ENCODE measurements at regions not wholly inside any gene's neighbourhood (a gene's known extent, or its start where the extent isn't known, plus 50 kb on each side); places are given as distances from the start of the nearest gene placed in this dataset.

GRCh38 chr16:66315210-66315825 is 51.2 kb upstream of the CDH5 start:
- DNase-seq = peak; percentile 95

GRCh38 chr16:66311306-66311705 is 55.2 kb upstream of the CDH5 start:
- no peak for DNase-seq

DNA sequence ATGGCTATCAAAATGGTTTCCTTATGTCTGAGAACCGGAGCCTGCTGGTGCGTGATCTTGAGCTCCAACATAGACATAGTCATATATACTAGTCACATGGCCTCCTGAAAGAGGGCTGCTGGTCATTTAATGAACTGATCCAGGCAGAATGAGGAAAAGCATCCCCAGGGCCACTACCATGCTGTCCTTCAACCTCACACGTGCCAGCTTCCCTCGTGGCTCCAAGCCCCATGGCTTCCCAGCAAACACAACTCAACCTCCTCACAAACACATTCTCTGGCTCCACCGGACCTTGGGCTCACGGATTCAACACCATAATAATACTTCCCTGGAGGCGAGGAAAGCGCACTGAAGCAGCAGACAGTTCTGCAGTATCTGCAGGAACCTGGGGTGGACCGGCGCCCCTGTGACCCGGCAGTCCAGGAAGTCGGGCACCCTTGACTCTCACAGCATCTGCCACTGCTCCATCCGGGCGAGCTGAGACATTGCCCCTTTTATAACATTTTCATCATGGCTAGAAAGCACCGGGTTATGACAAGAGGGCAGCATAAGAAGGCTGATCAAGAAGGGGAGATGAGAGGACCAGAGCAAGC is 57.2 kb upstream of the CDH5 start:
- DNase-seq = no peak

- DNase-seq = no peak
Observed at GRCh38 chr16:66308096-66308495, 58.4 kb upstream of the CDH5 start.

GRCh38 chr16:66306366-66307150 is 59.9 kb upstream of the CDH5 start:
- no peak for DNase-seq

GRCh38 chr16:66304961-66305360 is 61.5 kb upstream of the CDH5 start:
- DNase-seq = no peak

DNA sequence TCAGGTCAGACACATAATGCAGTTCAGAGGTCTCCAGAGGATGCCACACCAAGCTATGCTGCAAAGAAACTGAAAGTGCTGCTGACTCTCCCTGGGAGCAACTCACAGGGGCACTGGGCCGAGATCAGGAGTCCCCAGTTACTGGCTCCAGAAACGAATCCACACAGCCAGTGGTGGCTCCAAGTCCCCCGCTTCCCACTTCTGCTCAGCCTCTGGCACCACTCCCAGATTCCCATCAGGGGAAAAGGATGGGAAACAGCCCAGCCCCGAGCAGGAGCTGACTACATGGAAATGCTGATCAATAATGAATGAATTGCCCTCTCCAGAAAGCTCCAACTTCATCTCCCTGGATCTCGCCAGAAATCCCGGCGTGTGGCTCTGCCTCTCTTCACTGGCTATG is 62.3 kb upstream of the CDH5 start:
- no peak for DNase-seq

GRCh38 chr16:66300501-66300900 is 66.0 kb upstream of the CDH5 start:
- no peak for DNase-seq

DNA sequence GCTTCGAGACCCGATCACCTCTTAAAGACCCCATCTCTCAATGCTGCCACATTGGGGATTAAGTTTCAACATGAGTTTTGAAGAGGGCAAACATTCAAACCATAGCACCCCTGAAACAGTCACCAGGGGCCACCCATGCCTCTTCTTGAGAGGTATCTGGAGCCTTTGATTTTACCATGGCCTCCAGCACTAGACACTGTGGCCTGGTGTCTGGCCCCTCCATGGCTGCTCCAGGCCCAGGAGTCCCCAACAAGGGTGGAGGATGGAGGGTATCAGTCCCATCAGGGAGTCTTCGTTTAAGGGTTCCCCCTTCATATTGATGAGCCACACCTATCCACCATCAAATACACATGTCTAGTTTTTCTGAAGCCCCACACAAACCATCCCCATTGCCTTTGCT is 66.5 kb upstream of the CDH5 start:
- no peak for DNase-seq

DNA sequence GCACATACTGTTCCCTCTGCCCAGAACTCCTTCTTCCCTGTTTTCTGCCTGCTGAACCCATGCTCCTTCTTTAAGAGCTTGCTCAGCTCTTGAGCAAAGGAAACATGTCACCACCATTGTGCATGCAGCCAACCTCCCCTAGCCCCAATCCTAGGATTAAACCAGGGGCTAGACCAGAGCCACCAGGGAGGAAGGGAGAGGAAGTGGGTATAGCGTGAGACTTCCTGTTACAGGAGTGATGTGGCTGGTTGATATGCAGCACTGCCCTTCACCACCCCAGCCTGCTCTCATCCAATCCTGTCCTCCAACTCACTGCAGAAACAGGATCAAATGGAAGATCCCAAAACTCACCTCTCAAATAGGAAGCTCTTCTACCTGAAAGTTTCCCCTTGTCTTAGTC is 67.1 kb upstream of the CDH5 start:
- DNase-seq = no peak

DNA sequence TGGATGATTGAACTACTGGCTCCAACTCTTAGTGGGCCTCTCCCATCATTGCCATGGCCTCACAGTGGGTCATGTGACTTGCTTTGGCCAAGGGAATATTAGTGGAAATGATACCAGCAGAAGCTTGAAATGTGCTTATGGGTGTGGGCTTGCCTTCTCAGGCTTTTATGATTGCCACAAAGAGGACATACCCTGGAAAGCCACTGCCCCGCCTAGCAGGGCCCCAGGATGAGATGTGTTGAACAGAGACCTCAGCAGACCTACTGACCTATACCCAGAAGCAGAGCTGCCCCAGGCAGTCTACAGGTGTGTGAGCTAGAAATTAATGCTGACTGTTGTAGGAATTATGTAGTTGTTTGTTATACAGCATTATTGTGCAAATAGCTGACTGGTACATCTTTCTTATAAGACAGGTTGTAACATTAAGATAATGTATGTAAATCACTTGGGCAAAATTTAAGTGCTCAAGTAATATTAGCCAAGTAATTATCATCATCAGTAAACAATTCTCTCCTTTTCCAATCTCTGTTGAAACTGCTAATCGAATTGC is 67.8 kb upstream of the CDH5 start:
- DNase-seq = no peak

DNA sequence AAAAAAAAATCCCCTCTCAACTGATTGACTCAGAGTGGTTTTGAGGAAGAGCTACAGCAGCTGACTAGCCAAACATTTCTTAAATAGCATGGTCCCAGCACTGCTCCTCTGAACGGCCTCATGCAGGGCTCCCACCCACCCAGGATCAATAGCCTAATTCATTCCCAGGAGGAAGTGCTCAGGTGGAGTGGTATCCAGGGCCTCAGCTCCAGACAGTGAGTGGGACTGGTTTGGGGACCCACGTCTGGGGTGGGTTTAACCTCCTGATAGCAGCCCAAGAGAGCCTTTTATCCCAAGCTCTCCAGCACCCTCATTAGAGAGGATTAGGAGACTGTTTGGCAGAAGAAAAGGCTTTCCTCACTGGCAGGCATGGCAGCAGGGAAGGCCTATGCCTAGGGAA is 68.5 kb upstream of the CDH5 start:
- DNase-seq = no peak

DNA sequence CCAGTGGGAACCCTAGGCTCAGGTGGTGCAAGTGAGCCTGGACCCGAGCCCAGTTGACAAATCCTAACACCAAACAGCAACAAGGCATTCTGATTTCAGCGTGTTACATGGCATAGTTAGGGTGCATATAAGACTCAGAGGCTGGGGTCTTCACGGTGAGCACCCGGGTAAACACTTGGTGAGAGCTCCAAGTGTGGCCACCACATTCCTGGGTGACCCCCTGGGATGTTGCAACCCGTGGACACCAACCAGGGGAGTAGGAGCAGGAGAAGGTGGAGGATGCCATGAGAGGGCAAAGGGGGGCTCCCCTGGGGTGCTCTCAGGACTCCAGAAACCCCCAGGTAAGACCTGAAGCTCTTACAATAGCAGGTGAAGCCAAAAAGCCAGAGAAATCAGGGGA is 69.9 kb upstream of the CDH5 start:
- DNase-seq = no peak

- DNase-seq = no peak
Observed at GRCh38 chr16:66295761-66296546, 70.5 kb upstream of the CDH5 start.

GRCh38 chr16:66295213-66295612 is 71.3 kb upstream of the CDH5 start:
- peak; percentile 50 for DNase-seq

GRCh38 chr16:66294507-66294906 is 72.0 kb upstream of the CDH5 start:
- no peak for DNase-seq

DNA sequence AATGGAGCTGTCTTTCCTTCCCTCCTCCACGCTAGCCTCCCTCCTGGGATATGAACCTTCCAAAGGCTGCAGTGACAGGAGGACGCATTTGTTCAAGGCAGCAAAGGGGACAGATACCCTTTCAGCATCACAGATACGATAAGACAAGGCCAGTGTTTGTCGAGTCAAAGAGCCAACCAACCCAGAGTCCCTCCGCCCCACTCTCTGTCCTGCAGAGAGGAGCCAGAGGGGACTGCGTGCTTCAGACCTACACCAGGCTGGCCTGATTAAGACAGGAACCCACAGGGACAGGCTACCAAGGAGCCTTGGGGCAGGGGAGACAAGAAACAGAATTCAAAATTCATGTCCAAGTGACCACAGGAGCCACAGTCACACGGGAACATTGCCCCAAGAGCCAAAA is 72.6 kb upstream of the CDH5 start:
- DNase-seq = no peak

GRCh38 chr16:66293207-66293735 is 73.2 kb upstream of the CDH5 start:
- DNase-seq = no peak

DNA sequence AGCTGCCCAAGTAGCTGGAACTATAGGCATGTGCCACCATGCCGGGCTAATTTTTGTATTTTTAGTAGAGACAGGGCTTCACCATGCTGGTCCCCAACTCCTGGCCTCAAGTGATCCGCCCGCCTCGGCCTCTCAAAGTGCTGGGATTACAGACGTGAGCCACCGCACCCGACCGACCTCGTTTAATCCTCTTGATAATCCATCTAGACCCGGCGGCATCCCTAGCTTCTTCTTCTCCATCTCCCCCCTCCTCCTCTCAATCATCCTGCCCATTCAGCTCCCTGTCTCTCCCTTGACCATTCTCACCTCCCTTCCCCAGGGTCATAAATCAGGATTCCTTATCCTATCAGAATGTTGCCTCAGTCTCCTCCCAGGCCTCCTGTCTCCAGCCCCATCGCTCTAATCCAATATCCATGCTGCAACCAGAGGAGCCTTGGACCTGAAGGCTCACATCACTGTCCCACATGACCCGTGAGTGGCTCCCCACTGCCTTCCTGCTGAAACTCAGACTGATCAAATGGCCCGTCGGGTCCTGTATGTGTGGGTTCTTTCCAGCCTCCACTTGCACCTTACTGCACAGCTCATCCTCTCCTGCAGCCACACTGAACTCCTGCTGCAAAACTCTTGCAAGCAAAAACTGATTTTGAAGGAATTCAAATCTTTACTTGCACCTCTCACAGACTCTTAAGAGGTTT is 74.1 kb upstream of the CDH5 start:
- DNase-seq = no peak

DNA sequence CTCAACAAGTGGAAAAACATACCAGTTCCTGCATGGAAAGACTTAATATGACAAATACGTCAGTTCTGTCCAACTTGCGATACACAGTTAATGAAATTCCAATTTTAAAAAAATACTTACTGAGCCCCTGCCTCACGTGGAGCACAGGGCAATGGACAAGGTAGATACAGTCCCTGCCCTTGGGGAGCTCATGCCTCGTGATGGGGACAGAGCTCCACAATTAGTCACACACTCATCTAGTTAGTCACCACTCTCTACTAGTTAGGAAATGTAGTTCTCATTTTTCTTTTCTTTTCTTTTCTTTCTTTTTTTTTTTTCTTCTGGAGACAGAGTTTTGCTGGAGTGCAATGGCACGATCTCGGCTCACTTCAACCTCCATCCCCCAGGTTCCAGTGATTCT is 74.7 kb upstream of the CDH5 start:
- no peak for DNase-seq

DNA sequence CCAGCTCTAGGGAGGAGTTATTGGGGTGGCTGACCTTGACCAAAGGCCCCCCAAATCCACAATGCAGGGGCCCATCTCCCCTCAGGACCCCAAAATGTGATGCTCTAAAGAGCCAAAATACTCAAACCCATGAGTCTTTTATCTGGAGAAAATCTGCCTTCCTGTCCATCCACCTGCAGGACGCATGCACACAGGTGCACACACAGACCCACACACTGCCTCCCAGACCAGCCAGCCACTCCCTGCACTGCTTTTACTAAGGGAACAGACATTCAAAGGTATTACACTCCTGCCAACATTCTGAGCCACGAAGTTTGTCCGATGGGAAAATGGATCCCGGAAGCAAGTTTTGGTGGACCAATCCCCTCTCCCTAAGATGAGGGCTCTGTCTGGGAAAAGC is 76.1 kb upstream of the CDH5 start:
- no peak for DNase-seq

DNA sequence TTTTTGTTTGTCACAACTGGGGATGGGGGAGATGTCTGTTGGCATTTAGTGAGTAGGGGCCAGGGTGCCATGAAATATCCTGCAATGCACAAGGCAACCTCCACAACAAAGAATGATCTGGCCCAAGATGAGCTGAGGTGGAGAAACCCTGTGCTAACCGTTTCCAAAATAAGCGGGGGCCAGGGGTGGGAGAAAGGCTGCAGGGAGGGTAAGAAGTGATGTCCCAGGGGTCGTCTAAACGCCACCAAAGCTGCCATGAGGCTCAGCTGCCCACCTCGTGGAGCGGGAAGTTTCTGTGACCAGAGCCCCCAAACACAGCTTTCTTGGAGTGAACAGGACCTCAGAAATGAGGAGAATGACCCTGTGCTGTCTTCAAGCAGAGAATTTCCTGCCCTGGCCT is 76.5 kb upstream of the CDH5 start:
- no peak for DNase-seq
